ENCODE measurements at regions not wholly inside any gene's neighbourhood (a gene's known extent, or its start where the extent isn't known, plus 50 kb on each side); places are given as distances from the start of the nearest gene placed in this dataset.

DNA sequence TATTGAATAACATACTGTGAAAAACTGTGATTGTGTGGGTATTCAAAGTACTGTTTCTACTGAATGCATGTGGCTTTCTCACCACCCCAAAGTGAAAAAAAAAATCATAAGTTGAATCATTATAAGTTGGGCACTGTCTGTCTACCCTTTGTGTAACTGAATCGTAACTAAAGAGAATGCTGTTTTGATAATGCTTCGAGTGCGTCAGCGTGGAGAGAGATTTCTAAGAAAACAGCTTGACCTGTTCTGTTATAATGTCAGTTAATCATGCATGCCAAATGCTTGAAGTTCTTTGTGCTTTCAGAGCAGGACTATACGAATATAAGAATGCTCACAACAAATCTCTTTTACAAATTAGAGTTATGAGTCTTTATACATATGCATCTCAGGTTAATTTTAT lies 148.8 kb upstream of the SGCD start:
- TF ChIP-seq CTCF (IDR thresholded peaks at IDR 0.05) = no peak
- H3K9me3 Mint-ChIP-seq = peaks cover 30% of the 10 kb centered on the region
- no peaks in the 10 kb centered on the region for H3K4me1 Mint-ChIP-seq (ENCODE audit: low read depth)
- no peak overlapping the region for H3K27ac Mint-ChIP-seq
- no peak overlapping the region for H3K4me3 Mint-ChIP-seq
- no peaks in the 10 kb centered on the region for H3K27me3 Mint-ChIP-seq (ENCODE audit: insufficient read depth)
- DNase-seq = no peak
- no peaks in the 10 kb centered on the region for H3K36me3 Mint-ChIP-seq (ENCODE audit: low read depth)

- H3K27ac Mint-ChIP-seq = no peak overlapping the region
- no peak for DNase-seq
- no peaks in the 10 kb centered on the region for H3K36me3 Mint-ChIP-seq (ENCODE audit: low read depth)
These were observed 145.3 kb upstream of the SGCD start for GRCh38 chr5:156181656-156182055.

GRCh38 chr5:156182174-156182967 lies 144.6 kb upstream of the SGCD start:
- peaks cover 43% of the 10 kb centered on the region for H3K9me3 Mint-ChIP-seq
- no peaks in the 10 kb centered on the region for H3K4me1 Mint-ChIP-seq (ENCODE audit: low read depth)
- H3K27me3 Mint-ChIP-seq (ENCODE audit: insufficient read depth) = no peaks in the 10 kb centered on the region
- no peak overlapping the region for H3K4me3 Mint-ChIP-seq
- H3K36me3 Mint-ChIP-seq (ENCODE audit: low read depth) = no peaks in the 10 kb centered on the region
- no peak for DNase-seq
- no peak for TF ChIP-seq CTCF (IDR thresholded peaks at IDR 0.05)
- H3K27ac Mint-ChIP-seq = no peak overlapping the region

More at GRCh38 chr5:156181656-156182055, 145.3 kb upstream of the SGCD start:
- no peak overlapping the region for H3K4me3 Mint-ChIP-seq
- peaks cover 37% of the 10 kb centered on the region for H3K9me3 Mint-ChIP-seq
- TF ChIP-seq CTCF (IDR thresholded peaks at IDR 0.05) = no peak
- H3K27me3 Mint-ChIP-seq (ENCODE audit: insufficient read depth) = no peaks in the 10 kb centered on the region
- H3K4me1 Mint-ChIP-seq (ENCODE audit: low read depth) = no peaks in the 10 kb centered on the region

DNA sequence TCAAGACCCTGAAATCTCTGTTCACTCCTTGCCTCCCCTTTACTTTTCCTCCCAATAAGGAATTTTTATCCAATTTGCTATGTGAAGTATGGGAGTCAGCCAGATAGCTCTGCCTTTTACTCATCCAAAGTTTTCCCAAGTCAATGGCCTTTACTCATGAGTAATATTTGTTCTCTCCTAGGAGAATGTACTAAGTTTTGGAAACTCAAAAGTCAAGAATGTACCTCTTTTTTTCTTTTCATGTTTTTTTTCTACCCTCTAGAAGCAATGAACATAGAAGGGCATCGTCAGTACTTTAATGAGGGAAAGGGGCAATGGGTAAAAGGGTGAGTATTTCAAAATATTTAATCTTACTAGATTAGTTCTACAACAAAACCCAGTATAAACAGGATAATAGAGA lies 140.2 kb upstream of the SGCD start:
- no peaks in the 10 kb centered on the region for H3K4me1 Mint-ChIP-seq (ENCODE audit: low read depth)
- H3K27me3 Mint-ChIP-seq (ENCODE audit: insufficient read depth) = no peaks in the 10 kb centered on the region
- no peak overlapping the region for H3K27ac Mint-ChIP-seq
- H3K9me3 Mint-ChIP-seq = peaks cover 39% of the 10 kb centered on the region
- no peak for TF ChIP-seq CTCF (IDR thresholded peaks at IDR 0.05)
- DNase-seq = no peak
- no peak overlapping the region for H3K4me3 Mint-ChIP-seq
- no peaks in the 10 kb centered on the region for H3K36me3 Mint-ChIP-seq (ENCODE audit: low read depth)

- no peak for DNase-seq
- H3K27me3 Mint-ChIP-seq (ENCODE audit: insufficient read depth) = no peaks in the 10 kb centered on the region
- H3K36me3 Mint-ChIP-seq (ENCODE audit: low read depth) = no peaks in the 10 kb centered on the region
- no peak overlapping the region for H3K4me3 Mint-ChIP-seq
- H3K27ac Mint-ChIP-seq = no peak overlapping the region
- TF ChIP-seq CTCF (IDR thresholded peaks at IDR 0.05) = no peak
- H3K9me3 Mint-ChIP-seq = peaks cover 34% of the 10 kb centered on the region
- H3K4me1 Mint-ChIP-seq (ENCODE audit: low read depth) = no peaks in the 10 kb centered on the region
These were observed 138.9 kb upstream of the SGCD start for GRCh38 chr5:156188016-156188415.
